CD4-positive, alpha-beta T cell (primary cell): ENCODE measurements at regions not wholly inside any gene's neighbourhood (a gene's known extent, or its start where the extent isn't known, plus 50 kb on each side); places are given as distances from the start of the nearest gene placed in this dataset.

ENCODE experiments used
- ATAC-seq: fragments of 200-7000 bp; cut with Tn5 transposase; one replicate; pipeline ENCODE4 v1.10.0; 2022; ENCODE audit warnings: mild to moderate bottlenecking; ENCODE audit not compliant: poor library complexity
- CTCF ChIA-PET: fragments of 350-600 bp; sonication (Branson Sonifier 250); formaldehyde crosslinking; loops from one replicate; lab custom pipeline; 2021; ENCODE audit warnings: antibody characterized with exemption, inconsistent platforms; lab: Charles Lee
- POLR2A ChIA-PET: fragments of 350-600 bp; sonication (Branson Sonifier 250); formaldehyde crosslinking; loops from one replicate; lab custom pipeline; 2021; ENCODE audit warnings: antibody characterized with exemption, inconsistent platforms; lab: Charles Lee
- DNase-seq, 14 experiments: peaks; one replicate each; pipeline ENCODE4 v3.0.0-alpha.2; 2013 to 2020; ENCODE audit warnings: mixed read lengths in 2 of 14
- H3K27ac ChIP-seq, 2 donors: one replicate each; pipeline versions ENCODE4 v1.5.1 to v1.7.0; 2013; ENCODE audit warnings: low read length in 2 of 2, low read depth in 1 of 2, mild to moderate bottlenecking in 1 of 2
- H3K27me3 ChIP-seq, 2 experiments: 1 replicate in 1 of 2; 2 replicates in 1 of 2; pipeline versions ENCODE4 v1.6.1 to v1.7.0; 2013; ENCODE audit warnings: low read length in 2 of 2, control low read depth in 1 of 2, mild to moderate bottlenecking in 1 of 2, moderate library complexity in 1 of 2; ENCODE audit not compliant: insufficient read depth in 2 of 2, control insufficient read depth in 1 of 2
- H3K36me3 ChIP-seq: one replicate; pipeline ENCODE4 v1.6.1; 2013; ENCODE audit warnings: low read length, control low read depth; ENCODE audit not compliant: insufficient read depth
- H3K4me1 ChIP-seq: one replicate; pipeline ENCODE4 v1.6.1; 2013; ENCODE audit warnings: low read length, control low read depth; ENCODE audit not compliant: insufficient read depth
- H3K4me3 ChIP-seq: one replicate; pipeline ENCODE4 v1.5.1; 2013; ENCODE audit warnings: mild to moderate bottlenecking, low read length, moderate library complexity
- H3K9me3 ChIP-seq, 2 experiments: 1 replicate in 1 of 2; 2 replicates in 1 of 2; pipeline versions ENCODE4 v1.6.1 to v1.7.0; 2013; ENCODE audit warnings: low read length in 2 of 2, mild to moderate bottlenecking in 2 of 2, control low read depth in 1 of 2, moderate library complexity in 1 of 2; ENCODE audit not compliant: control insufficient read depth in 1 of 2, insufficient read depth in 1 of 2
- H3K27ac Mint-ChIP-seq: one replicate; pipeline ENCODE4 v1.8.0; 2020; ENCODE audit warnings: mixed read lengths
- H3K27me3 Mint-ChIP-seq: one replicate; pipeline ENCODE4 v1.8.0; 2021; ENCODE audit warnings: mixed read lengths
- H3K36me3 Mint-ChIP-seq: one replicate; pipeline ENCODE4 v1.8.0; 2021; ENCODE audit warnings: low read depth, mixed read lengths
- H3K4me1 Mint-ChIP-seq: one replicate; pipeline ENCODE4 v1.8.0; 2021; ENCODE audit warnings: low read depth, mixed read lengths
- H3K4me3 Mint-ChIP-seq: one replicate; pipeline ENCODE4 v1.8.0; 2020; ENCODE audit warnings: mild to moderate bottlenecking, mixed read lengths
- H3K9me3 Mint-ChIP-seq: one replicate; pipeline ENCODE4 v1.8.0; 2020; ENCODE audit warnings: mixed read lengths
- CTCF ChIP-seq: fragments of 200-600 bp; IDR thresholded peaks from one replicate; pipeline ENCODE4 v1.8.0; 2022; ENCODE audit warnings: antibody characterized with exemption, mild to moderate bottlenecking
- intact Hi-C, 2 experiments: fragments of 100-400 bp; cut with DNase I in 1 of 2; cut with micrococcal nuclease in 1 of 2; formaldehyde crosslinking; loops; one replicate each; pipeline versions ENCODE4 v1.15.1 to v1.9.0; 2023 to 2025; cut with DNase I, micrococcal nuclease

GRCh38 chr5:113778147-113778546 lies 264.7 kb downstream of the YTHDC2 start:
- Histone ChIP-seq H3K36me3 (no peaks in the 10 kb centered on the region), H3K27me3 (no peaks in the 10 kb centered on the region), H3K4me1 (no peaks in the 10 kb centered on the region), H3K27ac (no peak overlapping the region), H3K4me3 (no peak overlapping the region), H3K9me3 (peaks cover 0 to 3% of the 10 kb centered on the region in 2 experiments)
- H3K27me3 Mint-ChIP-seq: no peaks in the 10 kb centered on the region
- TF ChIP-seq CTCF: no peak
- POLR2A ChIA-PET: no interaction called here
- ATAC-seq (no peak), DNase-seq (no peak)
- CTCF ChIA-PET: no interaction called here
- H3K36me3 Mint-ChIP-seq: no peaks in the 10 kb centered on the region
- no peaks in the 10 kb centered on the region for H3K9me3 Mint-ChIP-seq
- intact Hi-C loops: no loop called here
- H3K4me1 Mint-ChIP-seq: no peaks in the 10 kb centered on the region
- H3K4me3 Mint-ChIP-seq: no peak overlapping the region
- H3K27ac Mint-ChIP-seq: no peak overlapping the region

GRCh38 chr5:113788141-113788655 lies 274.7 kb downstream of the YTHDC2 start:
- Mint-ChIP-seq H3K27ac (no peak overlapping the region), H3K4me1 (no peaks in the 10 kb centered on the region), H3K36me3 (no peaks in the 10 kb centered on the region), H3K4me3 (no peak overlapping the region), H3K9me3 (no peaks in the 10 kb centered on the region), H3K27me3 (no peaks in the 10 kb centered on the region)
- ATAC-seq: no peak
- intact Hi-C loops: no loop called here
- Histone ChIP-seq H3K4me1 (no peaks in the 10 kb centered on the region), H3K27me3 (no peaks in the 10 kb centered on the region), H3K27ac (no peak overlapping the region), H3K4me3 (no peak overlapping the region), H3K36me3 (no peaks in the 10 kb centered on the region), H3K9me3 (peaks cover 0 to 10% of the 10 kb centered on the region in 2 experiments)
- DNase-seq: no peak
- ChIA-PET POLR2A (no interaction called here), CTCF (no interaction called here)
- no peak for TF ChIP-seq CTCF

GRCh38 chr5:113789769-113790168 lies 276.3 kb downstream of the YTHDC2 start:
- ATAC-seq: no peak
- H3K4me3 ChIP-seq: no peak overlapping the region
- H3K9me3 ChIP-seq: peaks cover 0 to 10% of the 10 kb centered on the region in 2 experiments
- H3K27me3 ChIP-seq: no peaks in the 10 kb centered on the region
- Mint-ChIP-seq H3K36me3 (no peaks in the 10 kb centered on the region), H3K27me3 (no peaks in the 10 kb centered on the region), H3K4me1 (no peaks in the 10 kb centered on the region), H3K27ac (no peak overlapping the region), H3K9me3 (no peaks in the 10 kb centered on the region), H3K4me3 (no peak overlapping the region)
- ChIA-PET CTCF (no interaction called here), POLR2A (no interaction called here)
- intact Hi-C loops: no loop called here
- no peaks in the 10 kb centered on the region for H3K36me3 ChIP-seq
- H3K4me1 ChIP-seq: no peaks in the 10 kb centered on the region
- H3K27ac ChIP-seq: no peak overlapping the region
- DNase-seq: no peak
- TF ChIP-seq CTCF: no peak
